HG02981 (cell line): ENCODE measurements at regions not wholly inside any gene's neighbourhood (a gene's known extent, or its start where the extent isn't known, plus 50 kb on each side); places are given as distances from the start of the nearest gene placed in this dataset.
A peak's percentile ranks its signal among the peaks of the same experiment; 100 is the strongest.
"Not testable (repeated sequence)": the region's sequence is repeated elsewhere in the genome, so short reads cannot be mapped to it uniquely, and the experiment has no call there.

Experiments used
- ATAC-seq: cut with Tn5 transposase; IDR thresholded peaks from one replicate; pipeline ENCODE4 v1.9.1; 2021; ENCODE audit warnings: mild to moderate bottlenecking, moderate library complexity; ENCODE audit not compliant: unreplicated experiment

DNA sequence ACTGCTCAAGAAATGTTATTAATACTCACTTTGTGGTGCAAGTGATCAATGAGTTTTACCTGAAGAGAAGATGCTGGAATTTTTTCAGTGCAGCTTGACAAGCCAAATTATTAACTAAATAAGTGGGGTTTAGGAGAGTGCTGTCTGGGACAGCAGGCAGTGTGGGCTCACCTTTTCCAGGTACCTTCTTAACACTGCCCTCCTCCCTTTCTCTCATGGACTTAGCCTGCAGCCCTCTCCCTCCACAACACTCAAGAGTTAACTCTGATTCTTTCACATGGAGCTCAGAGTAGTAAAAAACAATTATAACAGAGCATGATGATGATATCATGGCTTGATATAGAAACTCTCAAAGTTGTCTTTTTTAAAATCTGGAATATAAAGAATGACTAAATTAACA lies 404.8 kb upstream of the SLC30A5 start:
- ATAC-seq, result no peak

DNA sequence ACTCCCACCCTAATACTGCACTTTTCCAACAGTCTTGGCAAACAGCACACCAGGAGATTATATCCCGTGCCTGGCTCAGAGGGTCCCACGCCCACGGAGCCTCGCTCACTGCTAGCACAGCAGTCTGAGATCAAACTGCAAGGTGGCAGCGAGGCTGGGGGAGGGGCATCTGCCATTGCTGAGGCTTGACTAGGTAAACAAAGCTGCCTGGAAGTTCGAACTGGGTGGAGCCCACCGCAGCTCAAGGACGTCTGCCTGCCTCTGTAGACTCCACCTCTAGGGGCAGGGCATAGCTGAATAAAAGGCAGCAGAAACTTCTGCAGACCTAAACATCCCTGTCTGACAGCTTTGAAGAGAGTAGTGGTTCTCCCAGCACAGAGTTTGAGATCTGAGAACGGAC lies 401.9 kb upstream of the SLC30A5 start:
- not testable (repeated sequence) for ATAC-seq

DNA sequence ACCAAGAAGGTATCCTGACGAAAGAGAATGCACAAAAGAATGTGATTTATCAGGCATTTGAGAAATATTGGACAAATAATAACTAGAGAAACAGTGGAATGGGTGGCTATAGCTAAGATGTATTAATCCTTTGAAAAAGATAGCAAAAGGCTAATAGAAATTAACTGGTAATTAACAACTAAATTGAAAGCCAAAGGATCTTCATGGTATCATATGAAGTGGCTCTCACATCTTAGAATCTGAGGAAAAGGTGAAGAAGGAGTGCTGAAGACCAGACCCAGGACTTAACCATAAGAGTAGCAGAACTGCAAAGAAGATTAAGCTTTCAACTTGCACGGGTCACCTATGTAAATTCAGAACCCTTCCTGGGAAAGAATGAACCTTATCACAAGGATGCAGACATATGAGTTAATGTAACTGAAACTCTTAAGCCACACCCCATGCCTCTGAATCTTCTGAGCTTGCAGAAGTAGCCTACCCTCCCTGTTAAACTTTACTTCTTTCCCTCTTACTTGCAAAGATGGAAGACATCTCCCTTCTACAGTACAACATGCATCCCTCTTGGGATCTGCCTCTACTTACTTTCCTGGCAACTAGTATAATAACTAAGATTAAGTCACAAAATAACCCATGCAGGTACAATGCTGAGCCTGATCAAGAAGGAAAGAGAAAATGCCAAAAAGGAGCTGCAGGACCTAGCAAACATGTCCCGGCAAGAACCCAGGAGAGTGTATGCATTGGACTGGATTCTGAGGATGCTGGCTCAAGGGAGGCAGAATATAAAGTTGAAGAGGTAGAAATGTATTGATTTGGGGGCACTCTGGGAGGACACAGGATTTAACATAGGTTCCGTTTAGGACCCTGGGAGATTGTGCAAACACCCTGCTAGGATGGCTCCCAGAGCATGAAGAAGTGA lies 395.5 kb upstream of the SLC30A5 start:
- ATAC-seq, result no peak

DNA sequence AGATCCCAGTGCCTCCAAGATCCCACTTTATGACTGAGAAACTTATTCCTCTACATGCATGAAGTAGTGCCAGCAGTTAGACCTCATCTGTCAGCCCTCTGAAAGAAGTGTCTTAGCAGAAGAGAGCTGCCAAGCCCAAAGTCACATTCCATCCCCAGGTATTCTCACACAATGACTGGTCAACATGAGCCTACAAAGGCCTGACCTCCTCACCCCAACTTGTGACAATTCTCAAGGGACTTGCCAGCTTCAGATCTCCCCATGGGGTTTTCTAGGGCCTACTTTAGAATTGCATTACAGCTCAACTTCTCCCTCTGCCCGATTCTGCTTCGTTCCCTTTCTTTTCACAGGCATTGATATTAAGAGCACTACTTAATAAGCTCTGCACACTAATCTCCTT lies 393.8 kb upstream of the SLC30A5 start:
- no peak for ATAC-seq

DNA sequence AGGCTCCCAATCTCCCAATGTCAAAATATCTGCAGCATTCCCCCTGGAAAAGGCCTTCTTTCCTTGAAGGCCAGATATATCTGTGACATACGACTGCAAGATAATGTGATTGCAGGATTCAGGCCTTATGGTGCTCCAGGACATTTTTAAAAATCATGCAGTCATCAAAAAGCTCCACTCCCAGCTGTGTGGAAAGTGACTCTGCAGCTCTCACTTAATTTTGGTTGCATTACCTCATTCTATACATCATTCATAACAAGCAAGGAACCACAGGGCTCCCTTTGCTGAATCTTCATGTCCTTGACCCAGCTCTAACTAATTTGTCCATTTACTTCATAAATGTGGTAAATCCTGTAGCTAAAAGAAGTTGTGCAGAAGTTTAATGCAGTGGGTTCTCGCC lies 386.2 kb upstream of the SLC30A5 start:
- ATAC-seq, result no peak

DNA sequence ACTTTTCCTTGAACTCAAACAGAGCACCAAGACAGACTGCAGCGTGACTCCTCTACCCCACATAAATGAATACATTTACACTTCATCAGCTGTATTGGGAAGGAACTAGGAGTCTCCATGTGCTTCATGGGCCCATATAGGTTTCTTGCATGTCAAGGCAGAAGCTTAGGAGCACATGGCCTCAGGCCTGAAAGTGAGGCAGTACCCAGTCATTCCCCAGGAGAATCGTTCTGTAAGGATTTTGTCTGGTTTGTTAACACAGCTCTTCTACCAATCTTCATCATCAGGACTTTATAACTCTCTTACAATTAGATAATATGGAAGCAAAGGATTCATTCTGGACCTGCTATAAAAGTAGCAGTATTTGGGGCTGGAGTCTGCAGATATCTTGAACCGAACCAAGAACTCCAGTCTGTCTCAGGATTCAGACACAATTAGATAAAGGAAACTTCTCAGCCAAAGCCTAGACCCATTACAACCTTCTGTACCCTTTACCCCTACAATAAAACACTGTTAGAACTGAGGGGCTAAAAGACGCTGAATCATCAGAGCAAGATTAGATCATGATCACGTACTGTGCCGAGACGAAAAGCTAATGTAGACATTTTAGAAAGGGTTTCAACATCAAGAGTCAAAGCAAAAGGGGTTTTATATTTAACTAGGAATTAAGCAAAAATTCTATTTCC lies 385.5 kb upstream of the SLC30A5 start:
- ATAC-seq, result no peak

DNA sequence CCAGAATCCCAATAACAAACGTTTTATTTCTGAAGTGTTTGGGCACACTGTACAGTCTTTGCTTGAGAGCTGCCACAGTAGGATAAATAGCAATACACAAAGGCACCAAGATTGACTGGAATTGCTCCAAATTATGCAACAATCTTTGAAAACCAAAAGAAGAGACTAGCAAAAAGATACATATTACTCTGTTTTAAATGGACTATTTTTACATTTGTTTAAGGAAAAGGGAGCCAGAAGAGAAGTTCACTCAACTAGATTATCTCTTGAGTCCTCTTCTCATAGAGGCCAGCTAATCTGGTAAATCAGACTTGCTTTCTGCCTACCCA lies 385.0 kb upstream of the SLC30A5 start:
- ATAC-seq, result no peak

DNA sequence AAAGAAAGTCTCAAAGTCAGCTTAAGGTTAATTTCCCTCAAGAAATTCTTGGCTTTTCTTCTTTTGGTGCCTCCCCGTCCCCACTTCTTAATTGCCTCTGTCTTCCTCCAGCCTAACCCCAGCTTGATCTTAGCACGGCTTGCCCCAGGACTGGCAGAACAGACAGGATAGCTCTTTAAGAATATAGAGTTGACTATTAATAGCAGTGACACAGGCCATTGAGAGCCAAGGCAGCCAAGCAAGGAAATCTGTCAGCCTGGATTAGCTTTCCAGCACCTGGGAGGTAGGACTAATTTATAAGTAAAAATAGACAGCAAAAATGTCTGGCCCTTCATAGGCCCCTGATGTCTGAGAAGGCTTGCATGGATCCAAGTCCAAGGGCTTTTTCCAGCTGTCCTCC lies 384.6 kb upstream of the SLC30A5 start:
- no peak for ATAC-seq

DNA sequence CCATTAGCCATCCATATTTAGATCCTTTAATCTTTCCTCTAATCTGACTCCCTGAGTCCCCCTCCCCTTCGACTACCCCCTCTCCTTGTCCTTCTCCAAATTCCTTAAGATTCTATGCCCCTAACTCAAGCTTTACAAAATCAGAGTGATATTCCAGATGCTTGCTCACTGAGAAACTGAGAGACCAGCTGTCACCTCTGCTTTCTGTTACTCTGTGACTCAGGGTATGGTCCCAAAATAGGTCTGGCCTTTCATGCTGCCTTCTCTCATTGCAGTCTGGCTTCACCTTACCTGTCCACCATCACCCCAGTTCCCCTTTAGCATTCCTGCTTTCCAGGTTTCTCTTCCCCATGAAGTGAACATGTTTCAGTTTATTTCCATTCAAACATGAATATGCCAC lies 383.3 kb upstream of the SLC30A5 start:
- ATAC-seq, result peak; percentile 31

DNA sequence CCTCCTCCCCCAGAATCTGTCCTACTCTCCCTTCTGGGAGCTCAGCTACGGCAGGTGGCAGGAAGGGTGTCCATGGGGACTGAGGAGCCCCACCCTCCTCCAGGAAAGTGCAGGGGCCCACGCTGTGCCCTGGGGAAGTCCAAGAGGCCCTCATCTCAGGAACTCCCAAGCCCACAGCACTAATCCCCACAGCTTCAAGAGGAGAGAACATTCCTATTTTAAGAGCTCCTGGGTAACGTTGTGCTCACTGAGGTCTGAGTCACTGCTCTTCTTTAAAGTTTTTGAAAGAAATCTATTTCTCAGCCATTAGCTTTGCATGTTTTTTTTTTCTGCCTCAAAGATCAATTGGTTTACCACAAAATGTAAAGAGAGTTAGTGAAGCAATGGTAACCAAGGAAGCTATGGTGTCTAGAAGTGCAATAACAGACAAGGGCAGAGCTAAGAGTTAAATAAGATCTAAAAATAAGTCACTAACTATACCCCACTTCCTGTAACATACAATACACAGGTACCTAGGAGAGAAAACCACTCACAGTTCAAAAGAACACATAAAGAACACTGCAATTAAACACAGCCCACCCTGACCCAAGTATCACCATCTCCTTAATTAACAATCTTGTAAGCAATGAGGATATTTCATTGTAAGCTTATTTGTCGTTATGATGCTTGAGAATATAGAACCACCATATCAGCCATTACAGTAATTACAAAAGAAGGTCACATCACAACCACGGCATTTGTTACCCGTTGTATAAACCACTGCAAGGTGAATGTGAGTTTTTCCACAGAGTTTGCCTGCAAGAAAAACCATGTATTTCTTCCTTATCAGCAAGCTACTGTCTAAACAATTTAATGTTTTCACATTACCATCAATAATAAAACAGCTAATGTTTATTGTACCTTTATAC lies 382.3 kb upstream of the SLC30A5 start:
- peak; percentile 95 for ATAC-seq

DNA sequence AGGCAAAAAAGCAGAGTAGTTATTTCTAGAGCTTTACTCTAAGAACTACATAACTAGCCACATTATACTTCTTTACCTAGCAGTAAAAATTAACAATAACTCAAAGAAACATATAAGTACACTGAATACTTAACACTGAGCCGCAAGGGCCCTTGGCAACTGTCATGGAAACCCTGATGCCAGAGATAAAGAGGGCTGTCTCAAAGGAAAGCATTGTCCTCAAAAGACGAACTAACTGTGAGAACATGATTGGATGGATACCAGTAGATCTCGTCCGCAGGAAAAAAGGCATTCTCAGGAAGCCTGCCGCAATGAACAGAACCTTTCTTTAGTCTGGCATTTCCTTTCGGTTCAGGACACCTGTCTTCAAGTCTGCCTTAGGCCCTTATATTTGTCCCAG lies 379.0 kb upstream of the SLC30A5 start:
- no peak for ATAC-seq

DNA sequence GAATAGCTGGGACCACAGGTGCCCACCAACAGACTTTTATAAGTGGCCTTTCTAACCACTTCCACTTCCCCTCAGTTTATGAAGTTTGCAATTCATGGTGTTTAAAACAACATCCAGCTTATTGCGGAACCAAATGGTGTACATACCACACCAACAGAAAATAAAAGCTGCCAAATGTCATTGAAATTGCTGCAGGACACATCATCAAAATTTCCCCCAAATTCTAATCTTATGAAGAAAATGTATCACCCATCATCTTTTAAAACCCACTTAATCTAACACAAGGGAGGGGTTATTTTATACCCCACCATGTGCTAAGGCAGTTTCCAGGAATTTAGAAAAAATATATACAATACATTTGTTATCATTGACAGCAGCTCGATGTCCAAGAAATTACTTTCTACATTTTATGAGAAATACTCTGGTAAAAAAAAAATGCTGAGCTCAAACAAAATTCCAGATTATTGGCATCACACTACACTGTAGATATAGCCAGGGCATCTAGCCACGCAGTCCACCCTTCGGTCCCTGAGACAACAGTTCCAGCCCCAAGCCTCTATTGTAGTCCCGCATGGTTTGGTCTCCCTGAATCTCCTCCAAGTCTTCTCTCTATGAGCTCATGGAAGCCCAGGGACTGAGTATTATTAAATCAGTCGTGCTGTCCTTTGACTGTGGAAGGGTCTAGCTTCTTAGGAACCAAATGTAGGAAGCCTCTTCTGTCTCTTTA lies 372.8 kb upstream of the SLC30A5 start:
- ATAC-seq, result no peak

DNA sequence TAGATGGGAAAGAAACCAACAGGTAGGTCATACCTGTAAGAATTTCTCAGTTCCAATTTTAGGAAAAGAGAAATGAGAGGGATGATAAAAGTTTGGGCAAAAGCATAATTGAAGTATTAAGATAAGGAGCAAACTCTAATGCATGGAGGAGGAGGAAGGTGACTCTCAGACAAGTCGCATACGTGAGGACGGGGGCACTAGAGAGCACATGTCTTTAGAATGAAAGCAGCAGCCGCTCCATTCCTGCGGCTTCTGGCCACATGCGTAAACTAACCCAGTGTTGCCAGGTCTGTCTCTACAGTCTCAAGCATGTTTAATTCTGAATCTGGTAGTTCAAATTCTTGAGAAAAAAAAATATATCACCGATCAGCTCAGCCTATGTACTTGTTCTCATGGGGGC lies 371.5 kb upstream of the SLC30A5 start:
- ATAC-seq, result no peak

DNA sequence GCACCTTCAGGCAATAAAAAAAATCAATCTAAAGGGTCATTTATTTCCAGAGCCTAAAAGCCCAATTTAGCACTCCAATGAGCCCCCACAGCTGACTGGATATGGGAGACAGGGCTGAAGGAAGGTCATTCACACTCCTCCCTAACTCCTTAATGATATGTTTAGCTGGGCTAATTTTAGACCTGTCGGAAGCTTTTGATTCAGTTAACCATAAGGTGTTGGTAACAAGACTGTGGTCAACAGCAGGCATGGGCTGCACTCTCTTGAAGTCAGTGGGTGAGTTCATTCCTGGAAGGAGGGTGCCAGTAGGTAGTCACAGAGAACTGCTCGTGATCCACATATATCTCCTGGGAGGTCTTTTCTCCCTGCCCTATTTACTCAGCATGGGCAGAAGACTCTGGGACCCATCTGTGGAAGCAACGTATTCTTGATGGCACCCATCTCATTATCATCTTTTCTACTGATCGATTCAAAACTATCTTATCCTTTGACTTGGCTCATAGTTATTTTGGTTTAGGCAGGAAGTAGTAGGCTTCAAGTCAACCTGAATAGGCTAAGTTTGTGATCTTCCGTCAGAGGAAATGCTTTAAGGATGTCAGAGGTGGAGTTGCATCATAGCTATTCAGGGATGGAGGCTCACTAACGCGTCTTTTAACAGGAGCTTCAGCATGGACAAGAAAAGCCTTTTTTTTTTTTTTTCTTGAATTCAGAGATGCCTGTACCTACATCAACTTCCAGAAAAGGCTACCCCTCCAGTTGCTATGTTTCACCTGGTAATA lies 367.7 kb upstream of the SLC30A5 start:
- ATAC-seq, result no peak

DNA sequence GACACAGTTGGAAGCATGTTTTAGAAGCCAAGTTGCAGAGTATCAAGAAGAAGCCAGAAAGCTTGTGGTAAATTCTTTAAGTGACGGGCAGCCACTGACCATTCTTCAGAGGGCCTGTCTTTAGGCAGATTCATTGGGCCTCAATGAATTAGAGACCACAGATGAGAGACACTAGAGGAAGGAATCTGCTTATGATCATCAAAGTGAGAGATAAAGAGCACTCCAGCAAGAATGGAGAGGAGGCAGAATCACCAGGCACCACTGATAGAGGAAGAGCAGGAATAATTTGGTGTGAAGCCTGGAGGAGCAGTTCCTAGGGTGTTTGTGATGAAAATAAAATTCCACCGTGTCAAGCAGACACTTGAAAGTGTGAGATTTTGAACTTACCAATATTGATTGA lies 365.9 kb upstream of the SLC30A5 start:
- ATAC-seq, result no peak

DNA sequence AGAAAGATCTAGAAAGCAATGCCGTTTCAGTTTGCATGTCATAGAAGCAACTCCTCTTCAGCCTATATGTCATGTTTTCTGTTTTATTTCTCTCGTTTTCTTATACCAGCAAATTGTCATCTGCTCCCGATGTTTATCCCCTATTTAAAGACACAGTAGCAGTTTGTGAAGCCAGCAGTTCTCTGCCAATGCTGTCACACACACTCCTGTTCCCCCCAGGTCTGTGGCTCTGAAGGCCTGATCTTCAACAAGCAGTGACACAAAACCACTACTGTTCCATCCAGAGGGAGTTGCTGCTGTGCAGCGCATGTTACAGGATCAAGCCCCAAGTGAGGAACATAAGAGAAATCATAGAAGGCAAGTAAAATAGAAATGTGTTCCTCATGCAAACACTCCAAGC lies 364.1 kb upstream of the SLC30A5 start:
- ATAC-seq, result no peak

DNA sequence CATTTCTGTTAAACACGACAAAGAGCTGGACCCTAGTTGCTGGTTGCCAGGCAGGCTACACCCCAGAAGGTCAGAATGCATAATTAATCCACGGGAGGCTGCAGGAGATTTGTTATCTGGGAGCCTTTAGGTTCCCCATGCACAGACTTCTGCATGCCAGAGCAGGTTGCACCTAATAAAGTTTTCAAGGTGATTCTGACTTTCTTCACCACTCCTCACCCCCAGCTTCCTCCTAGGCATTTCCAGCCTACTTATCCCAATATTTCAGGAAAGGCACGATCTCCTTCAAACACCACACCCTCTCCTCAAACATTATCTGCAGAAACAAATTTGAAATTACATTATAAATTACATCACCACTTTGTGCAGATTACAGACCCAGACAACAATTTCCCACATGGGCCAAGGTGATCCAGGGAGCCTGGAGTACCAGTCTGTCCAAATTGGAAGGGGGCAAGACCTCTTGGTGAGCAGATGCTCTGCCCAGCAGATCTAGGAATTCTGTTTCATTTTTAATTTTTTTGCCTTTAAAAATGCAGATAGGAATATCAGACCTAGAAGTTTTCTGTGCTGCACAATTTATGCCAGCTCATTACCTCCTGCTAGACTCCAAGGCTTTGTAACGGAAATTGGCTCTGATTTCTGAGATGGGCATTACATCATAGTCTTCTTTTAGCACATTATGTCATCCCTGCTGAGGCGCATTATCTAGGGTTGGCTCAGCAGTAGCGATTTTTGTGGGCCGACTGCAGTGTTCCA lies 363.4 kb upstream of the SLC30A5 start:
- ATAC-seq, result no peak

DNA sequence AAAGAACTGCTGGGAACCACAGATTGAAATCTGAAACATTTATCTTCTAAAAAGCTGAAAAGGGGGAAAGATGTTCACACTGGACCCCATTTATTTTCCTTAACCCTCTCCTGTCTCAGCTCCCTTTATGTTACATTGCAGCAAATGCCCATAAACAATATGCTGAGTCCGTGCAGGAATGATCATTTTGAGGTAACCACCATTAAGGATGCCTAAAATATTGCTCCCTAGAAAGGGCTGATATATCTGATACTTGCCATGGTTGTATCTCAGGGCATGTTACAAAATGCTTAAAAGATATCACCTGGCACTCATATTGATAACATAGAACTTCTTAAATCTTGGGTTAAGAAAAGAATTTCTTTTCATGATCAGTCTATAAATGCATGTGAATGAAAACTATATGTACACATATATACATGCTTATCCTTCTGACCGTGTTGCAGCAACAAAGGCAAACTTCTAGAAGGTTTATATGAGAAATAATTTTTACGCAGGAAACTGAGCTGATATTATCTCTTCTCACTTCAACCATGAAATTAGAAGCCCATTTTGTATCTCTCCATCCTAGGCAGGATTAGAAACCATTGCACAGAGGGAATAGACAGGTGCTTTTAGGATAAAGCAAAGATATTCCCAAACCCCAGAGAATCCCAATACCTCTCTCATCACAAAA lies 362.7 kb upstream of the SLC30A5 start:
- ATAC-seq, result no peak

DNA sequence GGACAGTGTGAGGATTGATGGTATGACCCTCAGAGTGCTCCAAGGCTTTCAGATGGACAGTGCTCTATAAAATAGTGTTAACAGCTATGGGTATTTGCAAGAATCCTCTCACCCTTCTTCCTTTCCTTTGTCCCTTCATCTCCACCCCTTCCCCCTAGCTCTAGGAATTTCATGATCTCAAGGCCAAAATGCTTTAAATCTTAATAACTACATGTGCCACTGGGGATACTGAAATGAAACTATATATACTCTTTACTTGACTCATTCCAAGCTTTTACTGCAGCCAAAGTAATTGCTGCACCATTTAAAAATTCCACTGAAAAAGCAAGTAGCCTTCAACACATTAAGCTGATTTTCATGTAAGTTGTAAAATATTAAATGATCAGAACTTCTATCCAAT lies 361.6 kb upstream of the SLC30A5 start:
- no peak for ATAC-seq
